NCI-H1694 (cell line): ENCODE measurements at regions not wholly inside any gene's neighbourhood (a gene's known extent, or its start where the extent isn't known, plus 50 kb on each side); places are given as distances from the start of the nearest gene placed in this dataset.
A peak's percentile ranks its signal among the peaks of the same experiment; 100 is the strongest.
"Not testable (repeated sequence)": the region's sequence is repeated elsewhere in the genome, so short reads cannot be mapped to it uniquely, and the experiment has no call there.

Source experiments
- DNase-seq: peaks from one replicate; lab custom pipeline; 2025; lab: John Stamatoyannopoulos, UW

DNA sequence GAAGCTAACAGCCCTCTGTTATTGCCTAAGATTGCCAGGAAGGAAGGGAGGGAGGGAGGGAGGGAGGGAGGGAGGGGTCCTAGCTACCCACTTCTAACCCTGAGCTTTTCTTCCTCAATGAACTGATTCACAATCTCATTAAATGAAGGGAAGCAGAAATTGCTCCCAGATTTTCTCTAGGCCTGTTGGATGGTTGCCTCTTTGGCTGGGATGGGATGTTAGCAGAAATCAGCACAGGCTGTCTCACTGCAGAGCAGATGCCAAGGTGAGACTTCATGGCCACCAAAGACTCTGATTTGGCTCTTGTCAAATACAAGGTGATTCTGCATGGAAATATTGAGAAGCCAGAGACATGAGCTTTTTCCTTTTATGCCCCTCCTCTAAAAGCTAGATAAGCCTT is 578.6 kb downstream of the ACTL7B start:
- DNase-seq: no peak

DNA sequence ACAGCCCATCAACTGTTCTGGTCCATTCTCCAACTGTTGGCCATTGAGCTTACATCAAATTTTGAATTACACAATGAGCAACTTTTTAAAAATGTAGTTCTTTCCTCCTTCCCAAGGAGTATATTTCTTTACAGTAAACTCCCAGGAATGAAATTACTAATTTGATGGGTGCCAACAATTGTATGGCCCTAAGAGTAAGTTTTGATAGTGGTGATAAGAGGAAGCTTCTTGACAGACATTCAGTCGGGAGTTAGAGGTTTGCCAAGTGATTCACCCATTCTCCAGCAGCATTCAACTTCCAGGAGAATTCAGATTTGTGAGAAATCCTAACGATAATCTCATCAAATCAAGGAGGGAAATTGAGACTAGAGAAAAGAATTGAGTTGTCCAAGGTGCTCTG is 579.9 kb downstream of the ACTL7B start:
- DNase-seq: no peak

DNA sequence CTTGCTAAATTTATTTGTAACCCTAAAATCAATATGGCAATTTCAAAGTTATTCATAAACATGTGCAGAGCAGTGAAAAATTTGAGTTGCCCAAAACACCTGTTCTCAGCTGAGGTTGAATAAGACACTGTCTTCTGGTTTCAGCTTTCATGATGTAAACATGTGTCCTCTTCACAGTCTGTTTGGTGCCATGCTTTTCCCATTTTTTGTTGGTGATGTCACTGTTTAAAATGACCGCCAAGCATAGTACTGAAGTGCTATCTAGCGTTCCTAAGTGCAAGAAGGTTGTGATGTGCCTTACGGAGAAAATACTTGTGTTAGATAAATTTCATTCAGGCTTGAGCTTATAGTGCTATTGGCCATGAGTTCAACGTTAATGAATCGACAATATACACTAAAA is 580.8 kb downstream of the ACTL7B start:
- no peak for DNase-seq

DNA sequence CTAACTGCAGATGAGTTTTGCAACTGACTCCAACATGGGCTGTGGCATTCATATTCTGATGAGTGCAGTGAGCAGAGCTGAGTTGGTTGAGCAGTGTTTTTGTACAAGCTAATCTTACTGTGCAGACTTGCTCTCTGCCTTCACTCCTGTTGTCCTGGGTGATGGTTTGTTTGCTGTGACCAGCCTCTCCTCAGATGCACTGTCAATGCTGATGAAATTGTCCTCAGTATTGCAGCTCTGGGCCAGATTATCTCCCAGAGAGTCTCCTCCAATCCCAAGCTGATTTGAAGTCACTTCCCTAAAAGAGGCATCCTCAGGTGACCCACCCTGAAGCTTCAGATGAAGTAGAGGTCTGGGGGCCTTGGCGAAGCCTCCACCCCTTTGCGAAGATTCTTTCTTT is 581.8 kb downstream of the ACTL7B start:
- no peak for DNase-seq

GRCh38 chr9:108272349-108272899 is 583.4 kb downstream of the ACTL7B start:
- DNase-seq: peak; percentile 74

GRCh38 chr9:108271646-108272348 is 584.0 kb downstream of the ACTL7B start:
- peak; percentile 72 for DNase-seq

- no peak for DNase-seq
Measured at GRCh38 chr9:108271236-108271635, 584.5 kb downstream of the ACTL7B start.

GRCh38 chr9:108270561-108270960 is 585.2 kb downstream of the ACTL7B start:
- DNase-seq: no peak

DNA sequence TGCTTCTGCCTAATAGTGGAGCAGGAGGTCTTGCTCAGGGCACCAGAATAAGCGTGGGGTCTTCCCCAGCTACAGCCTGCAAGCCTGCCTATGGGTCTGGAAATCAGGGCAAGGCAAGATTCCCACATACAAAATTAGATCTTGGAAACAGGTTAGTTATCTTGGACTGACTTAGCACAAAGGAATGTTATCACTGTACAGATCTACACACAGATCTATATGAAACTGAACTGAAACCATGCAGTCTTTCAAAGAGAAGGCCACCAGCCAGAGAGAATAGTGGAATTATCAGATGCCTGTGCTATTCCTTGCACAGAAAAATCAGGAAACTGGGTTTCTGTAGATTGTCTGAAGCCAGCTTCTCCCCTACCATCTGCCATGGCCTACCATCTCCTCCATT is 585.7 kb downstream of the ACTL7B start:
- DNase-seq: no peak

DNA sequence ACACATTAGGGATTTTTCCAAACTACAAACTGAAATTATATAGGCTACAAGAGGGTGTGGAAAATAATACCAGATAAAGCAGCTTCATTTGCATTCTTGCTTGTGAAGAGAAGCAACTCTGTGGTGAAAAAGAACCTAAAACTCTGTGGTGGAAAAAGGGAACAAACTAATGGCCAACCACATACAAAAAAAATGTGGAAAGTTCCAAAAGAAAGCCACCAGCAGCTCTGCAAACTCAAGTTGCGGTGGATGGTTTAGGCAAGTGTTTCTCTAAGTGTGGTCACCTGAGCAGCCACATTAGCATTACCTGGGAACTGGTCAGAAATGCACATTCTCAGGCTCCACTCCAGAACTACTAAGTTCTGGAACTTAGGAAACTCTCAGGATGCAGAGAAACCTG is 586.4 kb downstream of the ACTL7B start:
- DNase-seq: no peak

GRCh38 chr9:108265065-108265464 is 590.7 kb downstream of the ACTL7B start:
- no peak for DNase-seq

- no peak for DNase-seq
Measured at GRCh38 chr9:108264093-108264492, 591.7 kb downstream of the ACTL7B start.

DNA sequence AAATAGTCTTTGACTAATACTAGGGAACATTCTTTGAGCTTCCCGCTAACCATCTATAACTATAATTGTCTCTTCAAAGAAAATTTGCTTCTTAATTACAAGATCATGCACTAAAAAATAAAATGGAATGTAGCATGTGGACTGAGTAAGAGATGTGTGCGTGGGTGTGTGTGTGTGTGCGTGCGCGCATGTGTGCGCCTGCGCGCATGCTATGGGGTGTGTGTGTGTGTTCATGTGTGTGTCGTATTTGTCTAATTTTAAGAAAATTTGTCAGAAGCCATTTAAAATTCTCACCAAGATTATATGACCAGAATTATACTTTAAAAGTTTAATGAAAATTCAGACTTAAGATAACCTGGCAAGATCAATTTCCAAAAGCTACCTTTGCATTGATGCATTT is 593.0 kb downstream of the ACTL7B start:
- DNase-seq: no peak

DNA sequence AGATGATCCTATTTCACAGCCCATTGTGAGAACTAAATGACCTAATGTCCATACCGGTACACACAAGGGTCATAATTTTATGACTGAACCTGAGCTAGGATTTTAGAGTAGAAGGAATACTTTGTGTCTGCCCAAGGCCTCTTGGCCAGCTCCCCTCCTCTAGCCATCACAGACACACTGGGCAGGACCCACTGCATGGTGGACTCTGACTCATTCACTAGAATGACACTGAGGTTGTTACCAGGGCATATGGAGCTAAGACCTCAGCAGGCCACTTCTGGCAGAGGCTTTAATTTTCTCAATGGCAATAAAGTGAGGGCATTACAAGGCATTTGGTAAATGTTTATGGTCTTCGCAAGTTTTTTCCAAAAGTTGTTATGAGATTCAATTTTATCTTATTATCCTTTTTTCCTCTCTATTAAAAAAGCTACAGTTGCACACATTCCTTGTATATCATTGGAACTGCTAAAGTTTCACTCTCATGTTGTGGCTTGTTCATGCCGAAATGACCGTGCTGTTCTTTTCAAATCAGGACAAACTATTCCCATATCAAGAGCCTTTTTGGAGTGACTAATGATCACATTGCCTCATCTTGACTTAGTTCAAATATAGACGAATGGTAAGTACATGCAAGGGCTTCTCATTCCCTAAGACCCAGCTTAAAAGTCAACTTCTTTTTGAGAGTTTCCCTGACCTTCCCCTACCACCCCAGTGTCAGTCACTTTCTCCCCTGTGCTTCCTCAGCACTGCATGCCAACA is 595.7 kb downstream of the ACTL7B start:
- no peak for DNase-seq

DNA sequence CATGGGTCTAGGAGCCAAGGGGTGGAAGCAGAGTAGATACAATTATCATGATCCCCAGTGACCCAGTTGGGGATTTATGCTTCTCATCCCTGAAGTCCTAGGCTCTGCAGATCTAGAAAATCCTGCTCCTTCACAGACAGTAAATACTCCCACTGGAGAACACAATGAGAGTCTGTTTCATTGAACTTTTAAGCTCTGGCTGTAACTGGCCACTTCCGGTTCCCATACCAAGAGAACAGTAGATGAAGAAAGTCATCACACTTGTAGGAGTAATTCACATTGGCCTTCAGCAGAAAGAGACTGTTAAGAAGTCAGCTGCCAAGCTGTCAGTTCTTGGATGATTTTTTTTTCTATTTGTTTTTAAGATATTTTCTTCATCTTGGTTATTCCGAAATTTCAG is 597.1 kb downstream of the ACTL7B start:
- no peak for DNase-seq

DNA sequence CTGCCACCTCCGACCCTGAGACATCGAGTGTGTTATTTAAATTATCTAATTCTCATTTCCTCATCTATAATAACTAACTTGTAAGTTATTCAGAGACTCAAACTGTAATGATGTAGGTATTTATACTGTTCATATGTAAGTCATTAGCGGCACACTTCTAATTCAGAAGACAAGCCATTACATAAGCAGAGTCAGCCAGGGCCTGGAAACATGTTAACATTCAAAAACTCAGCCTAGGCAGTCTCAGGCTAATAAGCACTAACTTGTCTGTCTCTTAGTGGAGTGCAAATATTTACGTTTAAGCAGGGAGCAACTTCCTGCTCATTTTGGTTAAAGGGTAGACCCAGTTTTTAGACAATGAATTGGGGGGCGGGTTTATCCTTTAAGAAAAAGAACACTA is 598.4 kb downstream of the ACTL7B start:
- no peak for DNase-seq

GRCh38 chr9:108254236-108254635 is 601.5 kb downstream of the ACTL7B start:
- DNase-seq: no peak

DNA sequence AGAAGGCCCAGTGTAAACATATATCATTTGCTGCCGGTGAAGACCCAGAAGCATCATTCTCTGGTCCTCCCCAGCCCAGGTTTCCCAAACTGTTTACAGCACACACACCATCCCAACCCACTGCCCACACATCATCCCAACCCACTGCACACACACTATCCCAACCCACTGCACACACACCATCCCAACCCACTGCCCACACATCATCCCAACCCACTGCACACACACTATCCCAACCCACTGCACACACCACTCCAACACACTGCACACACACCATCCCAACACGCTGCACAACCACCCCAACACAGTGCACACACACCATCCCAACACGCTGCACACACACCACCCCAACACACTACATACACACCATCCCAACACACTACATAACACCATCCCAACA is 608.4 kb downstream of the ACTL7B start:
- not testable (repeated sequence) for DNase-seq

GRCh38 chr9:108245901-108246300 is 609.9 kb downstream of the ACTL7B start:
- no peak for DNase-seq

DNA sequence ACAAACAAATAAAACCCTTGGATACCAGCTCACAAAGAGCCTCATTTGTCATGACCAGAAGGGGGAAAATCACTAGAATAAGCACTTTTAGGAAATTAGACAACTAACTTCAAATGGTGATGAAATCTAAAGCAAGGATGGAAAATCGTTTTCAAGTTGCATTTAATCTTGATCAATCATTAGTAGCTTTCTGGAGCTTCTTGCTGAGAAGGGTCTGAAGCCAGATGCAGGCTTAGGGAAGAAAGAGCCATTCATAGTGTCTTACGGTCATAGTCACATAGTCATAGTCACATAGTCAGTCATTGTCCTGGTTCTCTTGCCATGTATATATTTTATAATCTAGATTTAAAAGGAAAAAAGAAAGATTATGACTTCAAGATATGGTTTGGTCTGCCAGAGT is 610.5 kb downstream of the ACTL7B start:
- no peak for DNase-seq

DNA sequence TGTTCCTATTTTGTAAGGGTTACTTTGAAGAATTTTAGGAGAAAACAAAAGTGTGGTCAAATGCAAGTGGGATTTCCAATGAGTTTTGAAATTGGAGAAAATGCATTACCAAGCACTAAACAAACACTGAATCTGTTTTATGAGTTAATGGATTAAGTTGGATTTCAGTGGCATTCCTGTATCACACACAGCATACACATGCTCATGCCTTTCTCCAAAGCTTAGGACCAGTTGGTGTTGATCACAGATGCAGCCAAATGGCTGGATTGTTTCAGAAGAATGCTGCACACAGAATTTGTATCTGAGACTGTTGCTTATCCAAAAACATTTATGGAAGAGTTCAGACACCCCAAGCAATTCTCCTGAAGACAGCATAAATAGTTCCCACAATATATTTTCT is 611.1 kb downstream of the ACTL7B start:
- no peak for DNase-seq

- no peak for DNase-seq
Measured at GRCh38 chr9:108241384-108242073, 614.3 kb downstream of the ACTL7B start.
